B cell (primary cell): ENCODE measurements at regions not wholly inside any gene's neighbourhood (a gene's known extent, or its start where the extent isn't known, plus 50 kb on each side); places are given as distances from the start of the nearest gene placed in this dataset.

Experiments used
- ATAC-seq: fragments of 200-7000 bp; cut with Tn5 transposase; one replicate; pipeline ENCODE4 v1.10.0; 2021; ENCODE audit warnings: low read depth, mild to moderate bottlenecking, moderate number of reproducible peaks, moderate library complexity
- CTCF ChIA-PET: fragments of 350-600 bp; sonication (Branson Sonifier 250); formaldehyde crosslinking; loops from one replicate; lab custom pipeline; 2021; ENCODE audit warnings: antibody characterized with exemption, inconsistent platforms; lab: Charles Lee
- POLR2A ChIA-PET: fragments of 350-600 bp; sonication (Branson Sonifier 250); formaldehyde crosslinking; loops from one replicate; lab custom pipeline; 2021; ENCODE audit warnings: antibody characterized with exemption; lab: Charles Lee
- DNase-seq: peaks from one replicate; pipeline ENCODE4 v3.0.0; 2013
- H2AFZ ChIP-seq: 2 replicates; pipeline ENCODE4 v1.6.1; 2012; ENCODE audit warnings: mild to moderate bottlenecking, low read depth, low read length; ENCODE audit not compliant: insufficient read depth, poor library complexity, severe bottlenecking
- H3K27ac ChIP-seq, 2 donors: 1 replicate in 1 of 2; 2 replicates in 1 of 2; pipeline ENCODE4 v1.5.1; 2012 to 2013; ENCODE audit warnings: low read length in 2 of 2, mild to moderate bottlenecking in 2 of 2, moderate library complexity in 1 of 2
- H3K27me3 ChIP-seq, 4 experiments: fragments of 200-600 bp in 1 of 4; sonication (generic) in 1 of 4; replicated peaks in 1 of 4; 1 replicate in 2 of 4; 2 replicates in 2 of 4; pipeline versions ENCODE4 v1.6.1 to v1.7.0; 2013 to 2016; ENCODE audit warnings: low read length in 3 of 4, mild to moderate bottlenecking in 2 of 4, mixed read lengths in 1 of 4, moderate library complexity in 1 of 4; ENCODE audit not compliant: insufficient read depth in 4 of 4, control insufficient read depth in 3 of 4; ENCODE audit errors: control extremely low read depth in 1 of 4
- H3K36me3 ChIP-seq, 2 experiments: replicated peaks in 1 of 2; 1 replicate in 1 of 2; 2 replicates in 1 of 2; pipeline versions ENCODE4 v1.6.1 to v1.7.1; 2013; ENCODE audit warnings: low read length in 1 of 2; ENCODE audit not compliant: insufficient read depth in 2 of 2, control insufficient read depth in 1 of 2; ENCODE audit errors: control extremely low read depth in 1 of 2, extremely low read depth in 1 of 2
- H3K4me1 ChIP-seq, 2 donors: fragments of 200-600 bp in 1 of 2; sonication (generic) in 1 of 2; 1 replicate in 1 of 2; 2 replicates in 1 of 2; pipeline versions ENCODE4 v1.5.1 to v1.6.1; 2013 to 2017; ENCODE audit warnings: low read length in 2 of 2; ENCODE audit not compliant: control insufficient read depth in 2 of 2, insufficient read depth in 2 of 2
- H3K4me2 ChIP-seq: replicated peaks from 2 replicates; pipeline ENCODE3; 2012; ENCODE audit warnings: mild to moderate bottlenecking, low read depth, low read length; ENCODE audit not compliant: poor library complexity, severe bottlenecking
- H3K4me3 ChIP-seq, 5 experiments: fragments of 200-600 bp in 1 of 5; sonication (generic) in 1 of 5; 1 replicate in 3 of 5; 2 replicates in 2 of 5; pipeline versions ENCODE4 v1.5.1 to v1.7.0; 2011 to 2016; ENCODE audit warnings: low read length in 4 of 5, mild to moderate bottlenecking in 4 of 5, low read depth in 2 of 5, control low read depth in 1 of 5, moderate library complexity in 1 of 5; ENCODE audit not compliant: insufficient read depth in 1 of 5; ENCODE audit errors: control extremely low read depth in 1 of 5, extremely low read depth in 1 of 5
- H3K79me2 ChIP-seq: fragments of 200-600 bp; sonication (generic); one replicate; pipeline ENCODE4 v1.6.0; 2016; ENCODE audit warnings: low read length; ENCODE audit not compliant: control insufficient read depth, insufficient read depth
- H3K9ac ChIP-seq: fragments of 200-600 bp; sonication (generic); 2 replicates; pipeline ENCODE4 v1.6.1; 2017; ENCODE audit warnings: mild to moderate bottlenecking, low read length, moderate library complexity
- H3K9me3 ChIP-seq, 3 donors: one replicate each; pipeline versions ENCODE4 v1.6.1 to v1.7.1; 2013; ENCODE audit warnings: low read length in 2 of 3; ENCODE audit not compliant: control insufficient read depth in 2 of 3, insufficient read depth in 1 of 3; ENCODE audit errors: control extremely low read depth in 1 of 3
- H4K20me1 ChIP-seq: 2 replicates; pipeline ENCODE4 v1.6.0; 2012; ENCODE audit warnings: mild to moderate bottlenecking, low read length; ENCODE audit not compliant: insufficient read depth, control insufficient read depth, poor library complexity, severe bottlenecking
- H3K27ac Mint-ChIP-seq: one replicate; pipeline ENCODE4 v1.8.0; 2021; ENCODE audit warnings: mixed read lengths
- H3K27me3 Mint-ChIP-seq: one replicate; pipeline ENCODE4 v1.8.0; 2021; ENCODE audit warnings: mixed read lengths
- H3K4me1 Mint-ChIP-seq: one replicate; pipeline ENCODE4 v1.8.0; 2021; ENCODE audit warnings: mixed read lengths
- H3K4me3 Mint-ChIP-seq: one replicate; pipeline ENCODE4 v1.8.0; 2021; ENCODE audit warnings: mixed read lengths
- H3K9me3 Mint-ChIP-seq: one replicate; pipeline ENCODE4 v1.8.0; 2022; ENCODE audit warnings: mixed read lengths; ENCODE audit not compliant: insufficient read depth
- EZH2 ChIP-seq: IDR thresholded peaks from 2 replicates; pipeline ENCODE4 v1.6.1; 2012; ENCODE audit warnings: borderline replicate concordance, low read depth, mild to moderate bottlenecking, moderate library complexity, low read length; ENCODE audit not compliant: insufficient read depth, poor library complexity, severe bottlenecking
- WGBS: methylation state at CpG from one replicate; pipeline ENCODE4 v1.1.5; 2013; ENCODE audit warnings: missing lambda C conversion rate; ENCODE audit not compliant: insufficient coverage; 5-methylcytosine and 5-hydroxymethylcytosine counted together
- intact Hi-C: fragments of 100-400 bp; cut with micrococcal nuclease; formaldehyde crosslinking; loops from one replicate; pipeline ENCODE4 v1.10.0; 2022
- TF ChIP-seq, protein P1 (sequence below): fragments of 200-600 bp; IDR thresholded peaks from one replicate; pipeline ENCODE4 v1.8.0; 2022; ENCODE audit warnings: antibody characterized with exemption, mild to moderate bottlenecking

DNA sequence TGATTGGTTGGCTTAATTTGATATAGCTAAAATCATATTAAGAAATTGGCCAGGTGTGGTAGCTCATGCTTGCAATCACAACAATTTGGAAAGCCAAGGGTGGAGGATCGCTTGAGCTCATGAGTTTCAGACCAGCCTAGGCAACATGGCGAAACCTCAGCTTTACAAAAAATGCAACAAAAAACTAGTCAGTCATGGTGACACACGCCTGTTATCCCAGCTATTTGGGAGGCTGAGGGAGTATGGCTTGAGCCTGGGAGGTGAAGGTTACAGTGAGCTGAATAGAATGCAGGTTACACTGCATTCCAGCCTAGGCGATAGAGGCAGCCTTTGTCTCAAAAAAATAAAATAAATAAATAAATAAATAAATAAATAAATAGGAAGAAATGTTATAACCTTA lies 1579.6 kb upstream of the SLC10A2 start:
- Mint-ChIP-seq H3K27ac (no peak overlapping the region), H3K27me3 (no peaks in the 10 kb centered on the region), H3K9me3 (peaks cover 3% of the 10 kb centered on the region), H3K4me1 (no peaks in the 10 kb centered on the region), H3K4me3 (no peak overlapping the region)
- DNase-seq (no peak), ATAC-seq (no peak)
- Histone ChIP-seq H3K4me3 (no peak overlapping the region), H3K4me1 (no peaks in the 10 kb centered on the region), H3K27ac (no peak overlapping the region), H3K4me2 (no peak overlapping the region), H3K9me3 (peaks cover 0 to 3% (median 0%) of the 10 kb centered on the region in 3 donors), H4K20me1 (no peaks in the 10 kb centered on the region), H3K79me2 (no peaks in the 10 kb centered on the region), H3K9ac (no peak overlapping the region), H3K27me3 (no peaks in the 10 kb centered on the region), H2AFZ (no peak overlapping the region), H3K36me3 (no peaks in the 10 kb centered on the region)
- TF ChIP-seq, protein P1, sequence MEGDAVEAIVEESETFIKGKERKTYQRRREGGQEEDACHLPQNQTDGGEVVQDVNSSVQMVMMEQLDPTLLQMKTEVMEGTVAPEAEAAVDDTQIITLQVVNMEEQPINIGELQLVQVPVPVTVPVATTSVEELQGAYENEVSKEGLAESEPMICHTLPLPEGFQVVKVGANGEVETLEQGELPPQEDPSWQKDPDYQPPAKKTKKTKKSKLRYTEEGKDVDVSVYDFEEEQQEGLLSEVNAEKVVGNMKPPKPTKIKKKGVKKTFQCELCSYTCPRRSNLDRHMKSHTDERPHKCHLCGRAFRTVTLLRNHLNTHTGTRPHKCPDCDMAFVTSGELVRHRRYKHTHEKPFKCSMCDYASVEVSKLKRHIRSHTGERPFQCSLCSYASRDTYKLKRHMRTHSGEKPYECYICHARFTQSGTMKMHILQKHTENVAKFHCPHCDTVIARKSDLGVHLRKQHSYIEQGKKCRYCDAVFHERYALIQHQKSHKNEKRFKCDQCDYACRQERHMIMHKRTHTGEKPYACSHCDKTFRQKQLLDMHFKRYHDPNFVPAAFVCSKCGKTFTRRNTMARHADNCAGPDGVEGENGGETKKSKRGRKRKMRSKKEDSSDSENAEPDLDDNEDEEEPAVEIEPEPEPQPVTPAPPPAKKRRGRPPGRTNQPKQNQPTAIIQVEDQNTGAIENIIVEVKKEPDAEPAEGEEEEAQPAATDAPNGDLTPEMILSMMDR: no peak
- no peak for TF ChIP-seq EZH2
- 100% methylated on average over 1 of the region's 4 CpGs for WGBS
- CTCF ChIA-PET: no interaction called here
- intact Hi-C loops: no loop called here
- POLR2A ChIA-PET: no interaction called here

DNA sequence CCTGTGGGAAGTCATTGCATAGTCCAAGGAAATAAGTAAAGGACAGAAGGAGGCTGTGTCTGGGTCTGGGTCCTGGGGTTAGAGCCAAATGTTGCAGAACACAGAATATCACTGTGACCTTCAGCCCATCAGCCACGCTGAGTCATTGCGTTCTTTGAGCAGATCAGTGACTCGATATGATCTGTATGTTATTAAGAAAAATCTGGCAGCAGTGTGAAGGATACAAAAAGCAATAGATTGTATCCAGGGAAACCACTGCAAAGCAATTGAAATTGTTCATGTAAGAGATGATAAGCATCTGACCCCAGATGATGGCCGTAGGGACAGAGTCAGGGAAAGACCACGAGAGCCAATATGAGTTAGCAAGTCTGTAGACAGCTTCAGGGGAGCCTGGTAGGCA lies 1575.1 kb upstream of the SLC10A2 start:
- no peak for DNase-seq
- H3K4me1 ChIP-seq: no peaks in the 10 kb centered on the region

More for the DNA sequence above, 1575.1 kb upstream of the SLC10A2 start:
- no peak overlapping the region for H3K4me3 Mint-ChIP-seq
- H3K4me1 Mint-ChIP-seq: no peaks in the 10 kb centered on the region
- intact Hi-C loops: no loop called here
- POLR2A ChIA-PET: no interaction called here
- Histone ChIP-seq H3K27me3 (no peaks in the 10 kb centered on the region), H3K79me2 (no peaks in the 10 kb centered on the region), H3K4me2 (no peak overlapping the region), H3K4me3 (no peak overlapping the region), H3K27ac (no peak overlapping the region), H3K9me3 (no peaks in the 10 kb centered on the region), H4K20me1 (no peaks in the 10 kb centered on the region), H3K36me3 (no peaks in the 10 kb centered on the region), H2AFZ (no peak overlapping the region), H3K9ac (no peak overlapping the region)
- 87% methylated on average over 5 of the region's 5 CpGs for WGBS
- CTCF ChIA-PET: no interaction called here
- ATAC-seq: no peak
- TF ChIP-seq, protein P1: no peak
- no peak for TF ChIP-seq EZH2
- H3K27ac Mint-ChIP-seq: no peak overlapping the region
- H3K9me3 Mint-ChIP-seq: no peaks in the 10 kb centered on the region
- H3K27me3 Mint-ChIP-seq: no peaks in the 10 kb centered on the region
